AG08395 (cell line): ENCODE measurements at regions not wholly inside any gene's neighbourhood (a gene's known extent, or its start where the extent isn't known, plus 50 kb on each side); places are given as distances from the start of the nearest gene placed in this dataset.
A peak's percentile ranks its signal among the peaks of the same experiment; 100 is the strongest.

Source experiments
- DNase-seq: peaks from one replicate; pipeline ENCODE4 v3.0.0; 2012; ENCODE audit warnings: mixed read lengths, low spot score

- no peak for DNase-seq
Observed at GRCh38 chr10:88207121-88207546, 343.7 kb downstream of the PTEN start.

DNA sequence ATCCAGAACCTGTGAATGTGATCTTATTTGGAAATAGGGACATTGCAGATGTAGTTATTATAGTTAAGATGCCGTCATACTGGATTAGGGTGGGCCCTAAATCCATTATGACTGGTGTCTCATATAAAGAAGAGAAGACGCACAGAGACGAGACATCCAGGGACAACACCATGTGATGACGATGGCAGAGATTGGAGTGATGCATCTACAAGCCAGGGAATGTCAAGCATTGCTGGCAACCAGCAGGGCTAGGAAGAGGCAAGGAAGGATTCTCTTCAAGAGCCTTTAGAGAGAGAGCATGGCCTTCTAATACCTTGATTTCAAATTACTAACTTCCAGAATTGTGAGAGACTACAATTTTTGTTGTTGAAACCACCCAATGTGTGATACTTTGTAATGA is 345.8 kb downstream of the PTEN start:
- no peak for DNase-seq

DNA sequence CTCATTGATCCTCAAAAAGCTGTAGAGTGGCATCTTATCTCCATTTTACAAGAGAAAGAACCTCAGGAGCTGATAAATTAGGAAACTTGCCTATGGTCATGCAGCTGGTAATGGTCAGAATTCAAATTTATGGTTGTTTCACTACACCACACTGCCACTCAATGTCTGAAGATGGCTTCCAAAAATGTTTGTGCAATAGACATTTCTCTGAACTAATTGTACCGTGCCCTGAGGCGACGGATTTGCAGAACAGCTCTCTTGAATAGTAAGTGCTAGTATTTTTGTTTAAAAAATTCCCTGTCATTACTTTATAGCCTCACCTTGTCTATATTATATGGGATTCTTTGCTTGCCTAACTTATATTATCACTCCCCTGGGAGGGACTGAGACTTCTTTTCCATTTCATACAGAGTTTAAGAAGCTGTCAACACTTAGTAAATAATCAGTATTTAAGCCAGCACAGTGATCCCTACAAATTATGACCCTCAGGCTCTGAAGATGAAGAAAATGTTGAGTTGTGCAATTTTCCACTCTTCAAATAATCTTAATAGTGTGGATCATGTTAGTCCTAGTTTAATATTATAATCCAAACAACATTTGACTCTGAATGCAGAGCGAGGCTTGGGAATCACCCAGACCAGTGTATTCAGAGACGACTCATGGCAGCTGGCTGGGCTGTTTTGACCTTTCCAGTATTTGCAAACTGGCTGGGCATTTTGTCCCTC is 346.6 kb downstream of the PTEN start:
- DNase-seq: peak; percentile 39

- no peak for DNase-seq
Observed at GRCh38 chr10:88211230-88211629, 347.8 kb downstream of the PTEN start.

GRCh38 chr10:88212069-88212468 is 348.6 kb downstream of the PTEN start:
- DNase-seq: no peak

DNA sequence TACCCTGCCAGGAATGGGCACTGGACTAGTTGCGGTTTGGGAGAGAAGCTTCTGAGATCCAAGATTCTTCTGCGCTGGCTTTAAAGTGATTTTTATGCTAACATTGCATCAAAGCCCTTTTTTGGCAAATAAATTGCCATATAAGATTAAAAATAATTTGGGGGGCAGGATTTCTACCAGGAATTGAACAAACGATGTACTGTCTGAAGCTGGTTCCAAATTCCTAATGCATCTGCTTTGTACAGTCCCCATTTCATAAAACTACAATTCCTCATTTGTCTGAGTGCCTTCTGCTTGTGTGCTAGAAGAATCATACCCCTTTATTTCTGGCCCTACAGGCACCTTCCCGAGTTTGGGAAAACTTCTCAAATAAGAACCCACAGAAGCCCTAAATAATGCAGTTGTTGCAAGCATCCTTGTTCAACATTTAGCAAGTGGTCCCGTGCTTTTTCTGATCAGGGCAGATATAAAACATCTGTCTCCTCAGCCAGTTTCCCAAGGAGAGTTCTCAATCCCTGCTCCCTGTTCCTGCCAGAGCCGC is 349.7 kb downstream of the PTEN start:
- no peak for DNase-seq

GRCh38 chr10:88216976-88217375 is 353.6 kb downstream of the PTEN start:
- no peak for DNase-seq

DNA sequence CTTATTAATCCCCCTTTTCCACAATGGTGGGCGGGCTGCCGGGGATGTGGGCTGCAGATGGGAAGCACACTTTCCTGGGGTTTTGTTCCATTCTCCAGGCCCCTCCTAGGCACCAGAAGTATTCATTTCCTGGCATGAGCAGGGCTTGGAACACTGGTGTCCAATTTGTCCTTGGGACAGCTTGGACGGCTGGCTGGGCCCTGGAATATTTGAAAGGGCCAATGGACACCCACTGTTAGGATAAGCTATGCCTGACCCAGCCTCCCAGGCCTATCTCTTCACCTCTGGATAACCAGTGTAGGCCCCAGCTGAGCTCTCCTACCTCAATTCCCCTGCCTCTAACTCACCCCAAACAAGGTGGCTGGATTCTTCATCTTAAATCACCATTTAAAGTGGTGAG is 354.9 kb downstream of the PTEN start:
- DNase-seq: no peak

GRCh38 chr10:88219753-88220152 is 356.3 kb downstream of the PTEN start:
- DNase-seq: no peak

GRCh38 chr10:88221010-88221973 is 357.9 kb downstream of the PTEN start:
- DNase-seq: no peak

- DNase-seq: no peak
Observed at GRCh38 chr10:88222881-88223280, 359.5 kb downstream of the PTEN start.
